Endothelial cell of umbilical vein (primary cell): ENCODE measurements at regions not wholly inside any gene's neighbourhood (a gene's known extent, or its start where the extent isn't known, plus 50 kb on each side); places are given as distances from the start of the nearest gene placed in this dataset.

Source experiments
- BruUV-seq: library from RNA; stranded (reverse); fragments of 400-500 nt; replicated peaks from 2 replicates; lab custom pipeline; 2021; lab: Mats Ljungman, UMichigan
- CTCF ChIA-PET: fragments of 300-600, 350-600 bp; sonication (Branson Sonifier 250); formaldehyde crosslinking; loops from one replicate; lab custom pipeline; 2021; ENCODE audit warnings: antibody characterized with exemption, inconsistent platforms; lab: Charles Lee
- POLR2A ChIA-PET: fragments of 300-600, 350-600 bp; sonication (Branson Sonifier 250); formaldehyde crosslinking; loops from one replicate; lab custom pipeline; 2021; ENCODE audit warnings: antibody characterized with exemption, inconsistent platforms; lab: Charles Lee
- DNase-seq: peaks from one replicate; pipeline ENCODE4 v3.0.0-alpha.2; 2011; ENCODE audit warnings: low read depth, low spot score
- FAIRE-seq: peaks from 2 replicates; lab custom pipeline; 2011; peaks lifted over from hg19 to GRCh38; lab: Jason Lieb, UNC
- H2AFZ ChIP-seq: 2 replicates; pipeline ENCODE4 v1.6.0; 2012; ENCODE audit warnings: low read depth, low read length, control low read depth, inconsistent platforms
- H3K27ac ChIP-seq: 2 replicates; pipeline ENCODE4 v1.5.1; 2011; ENCODE audit warnings: low read depth, mild to moderate bottlenecking, control low read depth, low read length, moderate library complexity; ENCODE audit not compliant: insufficient read depth
- H3K27me3 ChIP-seq, 2 experiments: 2 replicates each; pipeline versions ENCODE4 v1.6.0 to v1.6.1; 2011; ENCODE audit warnings: low read length in 2 of 2, mixed read lengths in 1 of 2; ENCODE audit not compliant: control insufficient read depth in 2 of 2, insufficient read depth in 2 of 2
- H3K36me3 ChIP-seq, 2 experiments: 2 replicates in 1 of 2; 3 replicates in 1 of 2; pipeline ENCODE4 v1.5.1; 2011; ENCODE audit warnings: low read length in 2 of 2, mild to moderate bottlenecking in 1 of 2, moderate library complexity in 1 of 2; ENCODE audit not compliant: control insufficient read depth in 2 of 2, insufficient read depth in 2 of 2; ENCODE audit errors: extremely low read depth in 1 of 2
- H3K4me1 ChIP-seq: 3 replicates; pipeline ENCODE4 v1.5.1; 2011; ENCODE audit warnings: mild to moderate bottlenecking, low read length; ENCODE audit not compliant: control insufficient read depth, insufficient read depth; ENCODE audit errors: extremely low read depth
- H3K4me2 ChIP-seq: 2 replicates; pipeline ENCODE4 v1.6.1; 2011; ENCODE audit warnings: low read length, control low read depth, mixed read lengths; ENCODE audit not compliant: insufficient read depth
- H3K4me3 ChIP-seq, 3 experiments: fragments of 200-600 bp in 1 of 3; sonication (generic), shearing (Covaris generic) in 1 of 3; replicated peaks in 1 of 3; 2 replicates each; pipeline ENCODE4 v1.5.1; 2011 to 2016; ENCODE audit warnings: control low read depth in 3 of 3, low read length in 3 of 3, mild to moderate bottlenecking in 2 of 3, inconsistent platforms in 1 of 3, low read depth in 1 of 3, moderate library complexity in 1 of 3; ENCODE audit not compliant: insufficient read depth in 1 of 3
- H3K79me2 ChIP-seq: 2 replicates; pipeline ENCODE4 v1.6.0; 2012; ENCODE audit warnings: low read length, inconsistent platforms; ENCODE audit not compliant: control insufficient read depth, insufficient read depth
- H3K9ac ChIP-seq: replicated peaks from 2 replicates; pipeline ENCODE3; 2011; ENCODE audit warnings: low read length, control low read depth; ENCODE audit not compliant: insufficient read depth; ENCODE audit errors: extremely low read depth
- H3K9me1 ChIP-seq: replicated peaks from 3 replicates; pipeline ENCODE4 v1.6.0; 2011; ENCODE audit warnings: mild to moderate bottlenecking, low read length; ENCODE audit not compliant: control insufficient read depth, insufficient read depth; ENCODE audit errors: extremely low read depth
- H3K9me3 ChIP-seq: replicated peaks from 2 replicates; pipeline ENCODE4 v1.5.1; 2012; ENCODE audit warnings: low read length, inconsistent platforms; ENCODE audit not compliant: control insufficient read depth, insufficient read depth
- H4K20me1 ChIP-seq: replicated peaks from 2 replicates; pipeline ENCODE3; 2011; ENCODE audit warnings: mild to moderate bottlenecking, low read length; ENCODE audit not compliant: control insufficient read depth, insufficient read depth; ENCODE audit errors: extremely low read depth
- CTCF ChIP-seq, 2 donors: IDR thresholded peaks; 1 replicate in 1 of 2; 2 replicates in 1 of 2; pipeline ENCODE4 v1.5.1; 2011; ENCODE audit warnings: low read length in 2 of 2, mild to moderate bottlenecking in 2 of 2, moderate library complexity in 2 of 2, control low read depth in 1 of 2, inconsistent platforms in 1 of 2, low read depth in 1 of 2; ENCODE audit not compliant: insufficient read depth in 1 of 2; ENCODE audit errors: extremely low read depth in 1 of 2
- EZH2 ChIP-seq: IDR thresholded peaks from 2 replicates; pipeline ENCODE4 v1.6.1; 2012; ENCODE audit warnings: borderline replicate concordance, low read depth, mild to moderate bottlenecking, moderate library complexity, low read length, inconsistent platforms; ENCODE audit not compliant: severe bottlenecking
- FOS ChIP-seq: IDR thresholded peaks from 2 replicates; pipeline ENCODE4 v1.6.1; 2011; ENCODE audit warnings: mild to moderate bottlenecking, low read length, moderate library complexity, borderline replicate concordance; ENCODE audit not compliant: insufficient read depth
- GATA2 ChIP-seq: IDR thresholded peaks from 2 replicates; pipeline ENCODE4 v1.7.0; 2011; ENCODE audit warnings: low read depth, mild to moderate bottlenecking, moderate library complexity, mixed read lengths, low read length; ENCODE audit not compliant: insufficient read length, insufficient read depth
- JUN ChIP-seq: IDR thresholded peaks from 2 replicates; pipeline ENCODE4 v1.6.1; 2011; ENCODE audit warnings: borderline replicate concordance, low read depth; ENCODE audit not compliant: insufficient read length, insufficient read depth
- MAX ChIP-seq: IDR thresholded peaks from 2 replicates; pipeline ENCODE4 v1.6.1; 2011; ENCODE audit not compliant: insufficient read depth, insufficient read length
- MYC ChIP-seq: IDR thresholded peaks from one replicate; pipeline ENCODE4 v1.6.1; 2011; ENCODE audit warnings: mild to moderate bottlenecking, low read depth, low read length
- POLR2A ChIP-seq: IDR thresholded peaks from 2 replicates; pipeline ENCODE4 v1.6.1; 2012; ENCODE audit warnings: low read depth, mild to moderate bottlenecking, control low read depth, low read length
- POLR2AphosphoS5 ChIP-seq: IDR thresholded peaks from 2 replicates; pipeline ENCODE4 v1.6.1; 2012; ENCODE audit warnings: low read depth, mild to moderate bottlenecking, control low read depth, low read length, moderate library complexity; ENCODE audit not compliant: insufficient read depth
- dilution Hi-C: fragments of 300-500 bp; cut with MboI; formaldehyde crosslinking; loops from one replicate; pipeline ENCODE4 v1.15.0; 2019; ENCODE audit warnings: low sequenced_read_pairs; ENCODE audit not compliant: extremely low pct_ligation_motif_present
- intact Hi-C: fragments of 100-400 bp; cut with micrococcal nuclease; formaldehyde crosslinking; loops from one replicate; pipeline ENCODE4 v1.10.0; 2022

- FAIRE-seq (no peak), DNase-seq (no peak)
- H3K79me2 ChIP-seq = no peaks in the 10 kb centered on the region
- no peaks in the 10 kb centered on the region for H3K4me1 ChIP-seq
- intact Hi-C loops = no loop called here
- no peak for TF ChIP-seq FOS
- no peak for TF ChIP-seq MAX
- TF ChIP-seq POLR2AphosphoS5 = no peak
- no peak for TF ChIP-seq MYC
- no peak for TF ChIP-seq JUN
- no peak for TF ChIP-seq GATA2
- no peak for TF ChIP-seq EZH2
- no peak for TF ChIP-seq POLR2A
- TF ChIP-seq CTCF (IDR thresholded peaks at IDR 0.05; ENCODE audit: extremely low read depth in 1 of 2, insufficient read depth in 1 of 2, low read depth in 1 of 2, low read length in 2 of 2) = no peak
- dilution Hi-C loops = no loop called here
- no peak overlapping the region for H3K4me2 ChIP-seq
- no TSS peak for BruUV-seq
- no peaks in the 10 kb centered on the region for H4K20me1 ChIP-seq
- POLR2A ChIA-PET = no interaction called here
- no peak overlapping the region for H3K27ac ChIP-seq
- no peak overlapping the region for H2AFZ ChIP-seq
- H3K9me3 ChIP-seq = no peaks in the 10 kb centered on the region
- H3K4me3 ChIP-seq = no peak overlapping the region
- no peaks in the 10 kb centered on the region for H3K27me3 ChIP-seq
- no peak overlapping the region for H3K9ac ChIP-seq
- no peaks in the 10 kb centered on the region for H3K36me3 ChIP-seq
- CTCF ChIA-PET = interaction anchor here (0.9 kb wide), 1 partner anchor 25 kb away, joined by 3 read pairs; no protein-coding TSS in a partner anchor
- H3K9me1 ChIP-seq = no peaks in the 10 kb centered on the region
These were observed 212.1 kb upstream of the NRXN1 start for GRCh38 chr2:51243892-51244535.
